HG02885 (cell line): ENCODE measurements at regions not wholly inside any gene's neighbourhood (a gene's known extent, or its start where the extent isn't known, plus 50 kb on each side); places are given as distances from the start of the nearest gene placed in this dataset.

Experiments
- ATAC-seq: cut with Tn5 transposase; IDR thresholded peaks from one replicate; pipeline ENCODE4 v1.9.1; 2021; ENCODE audit warnings: mild to moderate bottlenecking; ENCODE audit not compliant: unreplicated experiment, poor library complexity

- ATAC-seq: no peak
Measured at GRCh38 chr1:198901266-198901665, 262.4 kb downstream of the PTPRC start.

GRCh38 chr1:198902655-198903054 lies 263.8 kb downstream of the PTPRC start:
- ATAC-seq: no peak

GRCh38 chr1:198903203-198903602 lies 264.4 kb downstream of the PTPRC start:
- ATAC-seq: no peak

GRCh38 chr1:198903621-198904020 lies 264.8 kb downstream of the PTPRC start:
- no peak for ATAC-seq

GRCh38 chr1:198904321-198904720 lies 265.5 kb downstream of the PTPRC start:
- ATAC-seq: no peak

GRCh38 chr1:198906739-198907422 lies 268.0 kb downstream of the PTPRC start:
- ATAC-seq: no peak

GRCh38 chr1:198907423-198907746 lies 268.5 kb downstream of the PTPRC start:
- ATAC-seq: no peak

GRCh38 chr1:198908995-198909394 lies 270.2 kb downstream of the PTPRC start:
- no peak for ATAC-seq

GRCh38 chr1:198909973-198910372 lies 271.1 kb downstream of the PTPRC start:
- ATAC-seq: no peak

- no peak for ATAC-seq
Measured at GRCh38 chr1:198910816-198911215, 272.0 kb downstream of the PTPRC start.

- ATAC-seq: no peak
Measured at GRCh38 chr1:198912046-198912445, 273.2 kb downstream of the PTPRC start.

GRCh38 chr1:198913667-198914066 lies 274.8 kb downstream of the PTPRC start:
- ATAC-seq: no peak

- no peak for ATAC-seq
Measured at GRCh38 chr1:198915327-198916231, 276.7 kb downstream of the PTPRC start.

- no peak for ATAC-seq
Measured at GRCh38 chr1:198917226-198917625, 278.4 kb downstream of the PTPRC start.

- no peak for ATAC-seq
Measured at GRCh38 chr1:198918920-198919319, 280.1 kb downstream of the PTPRC start.

- ATAC-seq: peak; percentile 53
Measured at GRCh38 chr1:198919667-198920398, 281.0 kb downstream of the PTPRC start.

GRCh38 chr1:198922638-198923430 lies 284.0 kb downstream of the PTPRC start:
- peak; percentile 81 for ATAC-seq

GRCh38 chr1:198923993-198924392 lies 285.2 kb downstream of the PTPRC start:
- no peak for ATAC-seq

- no peak for ATAC-seq
Measured at GRCh38 chr1:198925567-198925966, 286.7 kb downstream of the PTPRC start.

GRCh38 chr1:198927129-198927528 lies 288.3 kb downstream of the PTPRC start:
- no peak for ATAC-seq
